Erythroblast (primary cell): ENCODE measurements at regions not wholly inside any gene's neighbourhood (a gene's known extent, or its start where the extent isn't known, plus 50 kb on each side); places are given as distances from the start of the nearest gene placed in this dataset.

Experiments
- GATA1 ChIP-seq: IDR thresholded peaks from 2 replicates; pipeline ENCODE4 v1.6.1; 2011; ENCODE audit warnings: low read depth, mild to moderate bottlenecking, control low read depth, low read length, moderate library complexity
- POLR2A ChIP-seq: IDR thresholded peaks from 2 replicates; pipeline ENCODE4 v1.6.1; 2011; ENCODE audit warnings: mild to moderate bottlenecking, low read length

DNA sequence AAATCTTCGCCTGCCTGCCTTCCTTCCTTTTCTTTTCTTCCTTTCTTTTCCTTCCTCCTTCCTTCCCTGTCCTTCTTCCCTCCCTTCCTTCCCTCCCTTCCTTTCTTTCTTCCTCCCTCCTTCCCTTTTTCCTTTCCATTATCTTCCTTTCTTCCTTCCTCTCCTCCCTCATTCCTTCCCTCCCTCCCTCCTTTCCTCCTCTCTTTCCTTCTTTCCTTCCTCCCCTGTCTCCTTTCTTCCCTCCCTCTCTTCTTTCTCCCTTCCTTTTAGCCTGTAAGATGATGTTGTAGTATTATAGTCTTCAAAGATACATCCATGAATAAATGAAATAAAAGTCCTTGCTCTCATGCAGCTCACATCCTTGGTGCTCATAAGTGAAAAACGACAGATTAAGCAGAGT, 539.3 kb downstream of the RBFOX1 start:
- TF ChIP-seq POLR2A (no peak), GATA1 (no peak)
